ENCODE measurements at regions not wholly inside any gene's neighbourhood (a gene's known extent, or its start where the extent isn't known, plus 50 kb on each side); places are given as distances from the start of the nearest gene placed in this dataset.

DNA sequence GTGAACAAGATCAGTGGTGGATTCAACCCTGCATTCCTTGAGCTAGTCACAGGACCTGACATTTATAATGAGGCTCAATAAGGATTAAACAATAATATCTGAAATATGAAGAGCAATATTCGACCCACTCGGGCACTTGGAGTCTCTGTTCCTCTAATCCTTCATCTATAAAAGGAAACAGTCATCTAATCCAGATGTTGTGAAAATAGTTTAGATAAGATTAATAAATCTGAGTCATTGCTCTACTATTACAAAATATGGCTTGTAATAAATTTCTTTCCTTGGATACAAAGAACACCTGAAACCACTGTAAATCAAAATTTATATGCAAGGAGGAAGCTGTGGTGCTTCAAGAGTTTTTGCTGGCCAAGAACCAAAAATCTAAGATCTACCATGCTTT lies 846.9 kb upstream of the ACVR2A start:
- TF ChIP-seq, protein P1, sequence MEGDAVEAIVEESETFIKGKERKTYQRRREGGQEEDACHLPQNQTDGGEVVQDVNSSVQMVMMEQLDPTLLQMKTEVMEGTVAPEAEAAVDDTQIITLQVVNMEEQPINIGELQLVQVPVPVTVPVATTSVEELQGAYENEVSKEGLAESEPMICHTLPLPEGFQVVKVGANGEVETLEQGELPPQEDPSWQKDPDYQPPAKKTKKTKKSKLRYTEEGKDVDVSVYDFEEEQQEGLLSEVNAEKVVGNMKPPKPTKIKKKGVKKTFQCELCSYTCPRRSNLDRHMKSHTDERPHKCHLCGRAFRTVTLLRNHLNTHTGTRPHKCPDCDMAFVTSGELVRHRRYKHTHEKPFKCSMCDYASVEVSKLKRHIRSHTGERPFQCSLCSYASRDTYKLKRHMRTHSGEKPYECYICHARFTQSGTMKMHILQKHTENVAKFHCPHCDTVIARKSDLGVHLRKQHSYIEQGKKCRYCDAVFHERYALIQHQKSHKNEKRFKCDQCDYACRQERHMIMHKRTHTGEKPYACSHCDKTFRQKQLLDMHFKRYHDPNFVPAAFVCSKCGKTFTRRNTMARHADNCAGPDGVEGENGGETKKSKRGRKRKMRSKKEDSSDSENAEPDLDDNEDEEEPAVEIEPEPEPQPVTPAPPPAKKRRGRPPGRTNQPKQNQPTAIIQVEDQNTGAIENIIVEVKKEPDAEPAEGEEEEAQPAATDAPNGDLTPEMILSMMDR (IDR thresholded peaks at IDR 0.05) = no peak
- TF ChIP-seq POLR2A (IDR thresholded peaks at IDR 0.05) = no peak
